GM12891 (cell line): ENCODE measurements at regions not wholly inside any gene's neighbourhood (a gene's known extent, or its start where the extent isn't known, plus 50 kb on each side); places are given as distances from the start of the nearest gene placed in this dataset.

Experiments
- DNase-seq: peaks from one replicate; pipeline ENCODE4 v3.0.0; 2011; ENCODE audit warnings: low spot score; ENCODE audit not compliant: insufficient read length
- FAIRE-seq: peaks from 2 replicates; lab custom pipeline; 2011; peaks lifted over from hg19 to GRCh38; lab: Jason Lieb, UNC
- PAX5 ChIP-seq: IDR thresholded peaks from 2 replicates; pipeline ENCODE4 v1.6.1; 2011; ENCODE audit warnings: low read length, moderate library complexity, mild to moderate bottlenecking; ENCODE audit not compliant: insufficient read depth, severe bottlenecking
- POLR2A ChIP-seq: IDR thresholded peaks from 2 replicates; pipeline ENCODE4 v1.6.1; 2011; ENCODE audit warnings: low read depth, low read length, control low read depth
- POLR2AphosphoS5 ChIP-seq: IDR thresholded peaks from 2 replicates; pipeline ENCODE4 v1.6.1; 2011; ENCODE audit warnings: low read depth, low read length, control low read depth
- POU2F2 ChIP-seq: IDR thresholded peaks from 2 replicates; pipeline ENCODE4 v1.6.1; 2011; ENCODE audit warnings: low read depth, mild to moderate bottlenecking, control low read depth, low read length, moderate library complexity
- SPI1 ChIP-seq: IDR thresholded peaks from 2 replicates; pipeline ENCODE4 v1.6.1; 2011; ENCODE audit warnings: low read depth, low read length, control low read depth
- TAF1 ChIP-seq: IDR thresholded peaks from 2 replicates; pipeline ENCODE4 v1.6.1; 2011; ENCODE audit warnings: low read depth, low read length, control low read depth

DNA sequence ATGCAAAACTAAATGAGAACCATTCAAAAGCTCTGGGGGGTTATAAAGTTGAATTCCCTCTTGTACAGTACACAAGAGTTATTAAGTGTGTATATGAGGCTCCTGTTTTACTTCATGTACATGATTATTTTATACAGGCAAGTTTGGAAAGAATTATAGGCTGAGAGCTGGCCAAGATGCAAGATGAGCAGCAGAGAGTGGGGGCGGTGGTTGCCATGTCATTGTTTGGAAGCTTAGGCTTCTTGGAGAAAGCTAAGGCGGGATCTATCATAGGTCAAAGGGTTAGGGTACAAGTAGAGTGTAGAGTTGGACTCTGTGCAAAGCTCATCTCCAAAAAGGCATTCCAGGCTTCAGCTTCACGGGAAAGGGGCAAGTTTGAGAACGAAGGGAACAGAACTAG is 297.1 kb upstream of the TBX3 start:
- DNase-seq, result no peak
- TF ChIP-seq POU2F2, result no peak
- no peak for TF ChIP-seq TAF1
- no peak for TF ChIP-seq SPI1
- no peak for TF ChIP-seq POLR2A
- no peak for TF ChIP-seq PAX5
- TF ChIP-seq POLR2AphosphoS5, result no peak
- no peak for FAIRE-seq

DNA sequence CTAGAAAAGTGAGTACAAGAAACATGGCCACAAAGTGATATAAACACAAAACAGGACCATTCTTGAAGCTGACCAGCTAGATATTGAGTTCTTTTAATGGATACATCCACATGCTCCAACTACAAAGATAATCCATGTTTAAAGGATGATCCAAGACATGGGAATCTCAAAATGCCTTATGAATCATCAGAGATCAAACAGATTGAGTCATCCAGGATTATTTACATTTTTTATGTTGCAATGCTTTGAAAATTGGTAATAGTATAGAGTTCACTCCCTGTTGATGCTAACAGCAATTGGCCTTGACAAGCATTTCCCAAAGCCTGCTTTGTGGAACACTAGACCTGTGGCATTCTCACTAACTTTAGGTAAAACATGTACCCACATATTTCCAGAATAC is 293.0 kb upstream of the TBX3 start:
- FAIRE-seq (no peak), DNase-seq (no peak)
- TF ChIP-seq POLR2A (no peak), SPI1 (no peak)

DNA sequence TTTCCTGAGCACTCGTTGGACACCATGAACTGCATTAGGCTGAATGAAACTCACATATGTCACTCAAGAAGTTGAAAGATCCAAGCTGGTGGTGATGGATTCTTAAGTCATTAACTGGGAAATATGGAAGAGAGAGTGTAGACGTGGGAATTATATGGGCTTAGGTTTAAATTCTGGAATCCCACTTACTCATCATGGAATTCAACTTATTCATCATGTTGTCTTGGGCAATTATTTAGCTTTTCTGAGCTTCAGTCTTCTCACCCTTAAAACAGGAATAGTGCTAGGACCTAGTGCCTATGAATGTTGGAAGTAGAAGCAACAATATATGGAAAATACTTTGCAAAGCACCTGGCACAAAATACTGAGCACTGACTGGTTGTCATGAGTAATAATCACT is 292.4 kb upstream of the TBX3 start:
- TF ChIP-seq POLR2A, result no peak
- TF ChIP-seq TAF1, result no peak
- TF ChIP-seq POLR2AphosphoS5, result no peak
- TF ChIP-seq SPI1, result no peak
- no peak for TF ChIP-seq PAX5
- no peak for TF ChIP-seq POU2F2
- no peak for FAIRE-seq
- no peak for DNase-seq

DNA sequence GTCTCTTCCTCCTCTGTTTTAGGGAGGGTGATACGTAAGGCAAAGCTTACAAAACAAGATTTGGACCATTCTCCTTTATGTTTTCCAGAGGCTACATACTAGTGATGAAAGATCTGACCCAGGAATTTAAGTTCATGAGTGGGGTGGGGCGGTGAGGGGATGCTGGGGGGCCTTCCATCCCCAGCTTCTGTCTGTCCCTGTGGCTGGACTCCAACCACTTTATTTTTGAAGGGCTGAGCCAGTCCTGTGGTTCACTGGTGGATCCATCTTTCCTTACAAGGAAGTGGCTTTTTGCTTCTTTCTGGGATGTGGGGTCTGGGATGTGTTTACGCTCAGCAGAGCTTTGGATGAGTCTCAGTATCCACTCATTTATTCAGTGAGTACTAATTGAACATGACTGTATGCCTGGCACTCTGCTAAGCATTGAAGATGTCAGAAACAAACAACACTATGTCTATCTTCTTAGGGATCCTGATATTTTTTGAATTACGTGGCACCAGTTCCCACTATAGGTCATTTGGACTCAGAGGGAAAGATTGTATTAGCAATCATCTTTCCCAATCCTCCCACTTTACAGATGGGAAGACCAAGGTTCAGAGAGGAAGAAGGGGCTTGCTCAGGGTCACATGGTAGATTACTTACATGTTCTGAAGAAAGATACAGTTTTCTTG is 291.8 kb upstream of the TBX3 start:
- TF ChIP-seq TAF1 (no peak), PAX5 (no peak), SPI1 (no peak), POLR2AphosphoS5 (no peak), POLR2A (no peak), POU2F2 (no peak)
- no peak for DNase-seq
- FAIRE-seq, result no peak

DNA sequence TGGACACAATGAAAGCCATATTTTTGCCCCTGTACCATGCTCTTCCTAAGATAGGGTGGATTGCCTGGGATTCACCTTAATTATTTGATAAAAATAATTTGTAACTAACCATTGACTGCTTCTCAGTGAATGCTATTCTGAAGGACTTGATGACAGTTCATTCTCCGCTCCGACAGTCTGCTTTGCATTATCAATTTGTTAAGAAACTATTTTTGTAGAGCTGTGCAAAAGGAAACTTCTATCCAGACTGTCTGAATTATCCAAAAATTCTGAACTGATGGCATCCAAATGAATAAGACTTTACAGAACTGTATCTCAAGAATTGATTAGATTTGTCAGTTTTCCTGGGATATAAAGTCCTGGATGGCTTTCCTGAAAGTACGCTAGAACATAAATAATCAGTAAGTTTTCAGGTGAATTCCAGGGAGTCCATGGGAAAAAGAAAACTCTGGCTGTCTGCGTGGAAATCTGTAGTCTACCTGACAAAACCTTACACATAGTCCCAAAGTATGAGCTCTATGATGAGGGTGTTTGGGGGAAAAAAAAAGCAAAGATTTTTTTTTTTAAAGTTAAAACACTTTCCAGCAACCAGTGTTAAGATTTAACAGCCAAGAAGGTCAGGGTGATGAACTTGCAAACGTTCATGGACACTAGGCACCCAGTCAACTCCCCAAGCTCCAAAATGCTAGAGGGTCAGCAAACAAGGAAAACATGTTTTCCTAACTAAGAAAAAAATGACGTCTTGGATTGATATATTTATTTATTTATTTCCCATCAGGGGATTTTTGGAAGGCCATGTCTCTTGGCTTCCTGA is 291.1 kb upstream of the TBX3 start:
- FAIRE-seq (no peak), DNase-seq (no peak)
- TF ChIP-seq PAX5 (no peak), TAF1 (no peak)

DNA sequence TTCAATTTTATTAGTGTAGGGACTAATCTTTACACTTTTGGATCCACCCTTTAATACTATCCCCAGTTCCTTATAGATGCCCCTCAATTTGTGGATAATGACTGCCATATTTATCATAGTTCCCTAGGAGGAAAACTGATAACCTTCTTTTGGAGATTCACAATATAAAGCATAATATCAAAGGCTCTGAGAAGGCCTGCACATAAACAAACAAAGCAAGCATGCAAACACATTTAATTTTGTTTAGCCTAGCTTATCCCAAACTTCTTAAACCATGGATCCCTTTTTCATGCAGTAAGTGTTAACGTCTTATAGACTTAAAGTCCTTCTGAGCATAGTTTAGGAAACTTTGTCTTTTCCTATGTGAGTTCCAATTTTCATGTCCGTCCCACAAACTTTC is 290.4 kb upstream of the TBX3 start:
- TF ChIP-seq PAX5 (no peak), POLR2AphosphoS5 (no peak), POU2F2 (no peak), TAF1 (no peak), SPI1 (no peak), POLR2A (no peak)
- no peak for DNase-seq
- no peak for FAIRE-seq

DNA sequence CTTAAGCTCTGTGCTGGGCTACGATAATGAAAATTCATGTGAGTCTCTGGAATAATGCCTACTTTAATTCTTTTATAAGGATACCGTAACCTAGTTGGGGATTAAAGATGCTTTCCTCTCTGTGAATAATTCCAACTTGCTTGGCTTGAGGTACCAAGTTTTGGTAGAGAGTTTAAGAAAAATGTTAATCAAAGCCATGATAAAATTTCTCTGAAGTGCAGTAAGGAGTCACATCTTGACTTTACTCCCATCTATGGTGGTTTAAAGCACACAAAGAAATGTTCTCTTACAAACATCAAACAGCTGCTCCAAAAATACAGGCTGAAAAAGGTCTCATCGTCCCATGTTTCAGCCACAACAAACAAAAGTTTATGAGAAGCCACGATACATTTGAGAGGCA is 284.8 kb upstream of the TBX3 start:
- DNase-seq, result no peak
- TF ChIP-seq TAF1 (no peak), POLR2AphosphoS5 (no peak), POU2F2 (no peak), SPI1 (no peak), PAX5 (no peak), POLR2A (no peak)
- FAIRE-seq, result no peak

DNA sequence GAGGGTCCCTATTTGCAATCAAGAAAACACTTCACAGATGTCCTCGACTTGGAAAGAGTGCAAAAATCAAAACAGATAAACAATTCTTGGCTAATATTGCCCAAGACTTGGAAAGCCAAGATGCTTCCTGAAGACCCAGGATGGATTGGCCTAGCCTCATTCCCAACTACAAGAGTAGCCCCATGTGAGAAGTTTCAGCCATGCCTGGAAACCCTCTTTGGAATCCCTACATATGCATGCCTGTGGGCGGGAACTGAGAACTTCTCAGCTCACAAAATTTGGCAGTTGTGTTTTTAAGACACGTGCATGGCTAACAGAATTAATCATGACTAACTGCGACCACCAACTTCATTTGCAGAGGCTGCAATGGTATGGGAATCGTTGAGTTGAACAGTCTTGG is 283.2 kb upstream of the TBX3 start:
- no peak for DNase-seq
- TF ChIP-seq POLR2A (no peak), TAF1 (no peak), PAX5 (no peak), SPI1 (no peak), POU2F2 (no peak), POLR2AphosphoS5 (no peak)
- no peak for FAIRE-seq

DNA sequence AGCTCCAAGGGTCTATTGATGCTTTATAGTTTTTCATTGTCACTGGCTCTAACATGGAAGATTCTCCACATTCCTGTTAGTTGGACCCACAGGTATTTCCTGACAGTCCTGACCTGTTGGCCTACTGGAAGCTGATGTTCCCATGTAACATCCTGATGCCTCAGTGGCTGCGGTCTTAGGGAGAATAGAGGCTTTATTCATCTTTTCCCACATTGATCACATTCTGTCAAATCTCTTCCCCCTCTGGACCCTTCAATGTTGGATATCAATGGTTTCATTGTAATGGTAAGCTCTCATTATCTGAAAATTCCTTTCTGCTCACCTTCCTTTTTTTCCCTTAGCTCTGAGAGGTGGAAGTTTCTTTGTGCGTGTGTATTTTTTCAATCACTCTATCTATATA is 280.9 kb upstream of the TBX3 start:
- FAIRE-seq (no peak), DNase-seq (no peak)
- no peak for TF ChIP-seq POU2F2
- TF ChIP-seq PAX5, result no peak
- TF ChIP-seq TAF1, result no peak
- no peak for TF ChIP-seq POLR2AphosphoS5
- TF ChIP-seq POLR2A, result no peak
- no peak for TF ChIP-seq SPI1

DNA sequence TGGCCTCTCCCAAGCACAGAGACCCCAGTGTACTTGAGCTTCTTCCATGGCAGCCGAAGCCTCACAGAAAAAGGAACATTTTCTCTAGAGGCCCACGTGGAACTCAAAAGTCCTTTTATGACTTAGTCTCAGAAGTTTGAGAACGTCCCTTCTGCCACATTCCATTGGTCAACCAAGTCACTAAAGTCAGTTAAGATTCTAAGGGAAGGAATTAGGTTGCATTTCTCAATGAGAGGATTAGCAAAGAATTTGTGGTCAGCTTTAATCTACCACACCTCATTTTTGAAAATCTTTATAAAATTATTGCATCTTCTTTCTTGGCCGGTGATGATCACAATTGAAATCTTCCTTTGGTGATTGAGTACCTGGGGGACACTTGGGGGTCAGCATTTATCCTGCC is 279.9 kb upstream of the TBX3 start:
- no peak for TF ChIP-seq POLR2AphosphoS5
- no peak for TF ChIP-seq TAF1
- no peak for TF ChIP-seq POU2F2
- TF ChIP-seq POLR2A, result no peak
- no peak for TF ChIP-seq PAX5
- no peak for TF ChIP-seq SPI1
- no peak for DNase-seq
- FAIRE-seq, result no peak
